22Rv1 (cell line): ENCODE measurements at regions not wholly inside any gene's neighbourhood (a gene's known extent, or its start where the extent isn't known, plus 50 kb on each side); places are given as distances from the start of the nearest gene placed in this dataset.

Source experiments
- CTCF ChIP-seq: fragments of 450-650 bp; IDR thresholded peaks from 2 replicates; pipeline ENCODE4 v1.5.1; 2017; ENCODE audit warnings: mild to moderate bottlenecking
- ZFX ChIP-seq: fragments of 450-650 bp; IDR thresholded peaks from 2 replicates; pipeline ENCODE4 v1.6.1; 2017; ENCODE audit warnings: antibody characterized with exemption, borderline replicate concordance

GRCh38 chr2:41900101-41900577 is 147.7 kb upstream of the PKDCC start:
- TF ChIP-seq CTCF = no peak
- TF ChIP-seq ZFX = no peak
